B cell (primary cell): ENCODE measurements at regions not wholly inside any gene's neighbourhood (a gene's known extent, or its start where the extent isn't known, plus 50 kb on each side); places are given as distances from the start of the nearest gene placed in this dataset.

ENCODE experiments used
- CTCF ChIP-seq: fragments of 200-600 bp; IDR thresholded peaks from one replicate; pipeline ENCODE4 v1.8.0; 2022; ENCODE audit warnings: antibody characterized with exemption, mild to moderate bottlenecking
- EZH2 ChIP-seq: IDR thresholded peaks from 2 replicates; pipeline ENCODE4 v1.6.1; 2012; ENCODE audit warnings: borderline replicate concordance, low read depth, mild to moderate bottlenecking, moderate library complexity, low read length; ENCODE audit not compliant: insufficient read depth, poor library complexity, severe bottlenecking

DNA sequence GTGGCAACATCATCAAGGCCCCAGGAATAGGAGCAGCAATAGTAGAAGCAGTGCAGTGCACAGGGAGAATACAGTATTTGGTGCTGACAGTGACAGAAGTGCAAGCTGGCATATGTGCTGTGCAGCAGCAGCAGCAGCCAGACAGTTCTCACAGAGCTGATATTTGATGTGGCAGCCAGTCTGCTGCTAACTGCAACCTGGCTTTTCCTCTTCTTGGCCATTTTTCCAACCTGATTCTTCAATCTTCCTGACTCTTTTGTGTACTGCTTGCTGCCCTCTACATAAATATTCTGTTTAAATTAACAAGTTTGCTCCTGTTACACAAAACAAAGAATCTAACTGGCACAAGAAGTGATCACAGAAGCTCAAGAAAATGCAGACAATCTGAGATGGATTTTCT lies 102.0 kb downstream of the CASP12 start:
- TF ChIP-seq CTCF (no peak), EZH2 (no peak)
